Keratinocyte (primary cell): ENCODE measurements at regions not wholly inside any gene's neighbourhood (a gene's known extent, or its start where the extent isn't known, plus 50 kb on each side); places are given as distances from the start of the nearest gene placed in this dataset.

ENCODE experiments used
- DNase-seq: peaks from one replicate; pipeline ENCODE4 v3.0.0-alpha.2; 2011; ENCODE audit warnings: low read depth, missing footprints, low spot score
- FAIRE-seq: peaks from 2 replicates; lab custom pipeline; 2011; peaks lifted over from hg19 to GRCh38; lab: Jason Lieb, UNC
- H2AFZ ChIP-seq: 2 replicates; pipeline ENCODE4 v1.6.0; 2012; ENCODE audit warnings: low read length, control low read depth, inconsistent platforms; ENCODE audit not compliant: control insufficient read depth
- H3K27ac ChIP-seq: 2 replicates; pipeline ENCODE4 v1.5.1; 2011; ENCODE audit warnings: low read length; ENCODE audit not compliant: control insufficient read depth, insufficient read depth
- H3K27me3 ChIP-seq: 3 replicates; pipeline ENCODE4 v1.6.0; 2011; ENCODE audit warnings: low read length; ENCODE audit not compliant: control insufficient read depth, insufficient read depth; ENCODE audit errors: extremely low read depth
- H3K36me3 ChIP-seq, 2 experiments: 2 replicates in 1 of 2; 3 replicates in 1 of 2; pipeline ENCODE4 v1.5.1; 2011; ENCODE audit warnings: low read length in 2 of 2, mild to moderate bottlenecking in 1 of 2; ENCODE audit not compliant: control insufficient read depth in 2 of 2, insufficient read depth in 2 of 2; ENCODE audit errors: extremely low read depth in 1 of 2
- H3K4me1 ChIP-seq: 3 replicates; pipeline ENCODE4 v1.5.1; 2011; ENCODE audit warnings: low read length; ENCODE audit not compliant: control insufficient read depth, insufficient read depth; ENCODE audit errors: extremely low read depth
- H3K4me2 ChIP-seq: 3 replicates; pipeline ENCODE4 v1.6.0; 2011; ENCODE audit warnings: low read depth, low read length; ENCODE audit not compliant: control insufficient read depth, insufficient read depth; ENCODE audit errors: extremely low read depth
- H3K4me3 ChIP-seq, 3 experiments: fragments of 200-600 bp in 1 of 3; sonication (generic) in 1 of 3; 2 replicates in 2 of 3; 3 replicates in 1 of 3; pipeline ENCODE4 v1.5.1; 2011 to 2016; ENCODE audit warnings: low read length in 3 of 3, mild to moderate bottlenecking in 3 of 3, control low read depth in 2 of 3, inconsistent platforms in 1 of 3, low read depth in 1 of 3, mixed read lengths in 1 of 3, mixed run types in 1 of 3, moderate library complexity in 1 of 3; ENCODE audit not compliant: control insufficient read depth in 2 of 3, insufficient read depth in 2 of 3; ENCODE audit errors: extremely low read depth in 1 of 3
- H3K79me2 ChIP-seq: 2 replicates; pipeline ENCODE4 v1.6.0; 2012; ENCODE audit warnings: low read length; ENCODE audit not compliant: control insufficient read depth, insufficient read depth
- H3K9ac ChIP-seq: 3 replicates; pipeline ENCODE4 v1.6.0; 2011; ENCODE audit warnings: low read length; ENCODE audit not compliant: control insufficient read depth, insufficient read depth; ENCODE audit errors: extremely low read depth
- H3K9me1 ChIP-seq: 3 replicates; pipeline ENCODE4 v1.6.0; 2011; ENCODE audit warnings: low read length; ENCODE audit not compliant: control insufficient read depth, insufficient read depth; ENCODE audit errors: extremely low read depth
- H3K9me3 ChIP-seq: 2 replicates; pipeline ENCODE4 v1.5.1; 2012; ENCODE audit warnings: low read depth, low read length; ENCODE audit not compliant: control insufficient read depth
- H4K20me1 ChIP-seq: 3 replicates; pipeline ENCODE4 v1.6.0; 2011; ENCODE audit warnings: low read length; ENCODE audit not compliant: control insufficient read depth, insufficient read depth; ENCODE audit errors: extremely low read depth
- CTCF ChIP-seq, 3 experiments: IDR thresholded peaks in 1 of 3; conservative IDR thresholded peaks in 1 of 3; optimal IDR thresholded peaks in 1 of 3; 2 replicates in 2 of 3; 3 replicates in 1 of 3; pipeline versions ENCODE3 to v1.5.1; 2011; ENCODE audit warnings: low read length in 3 of 3, mild to moderate bottlenecking in 3 of 3, moderate library complexity in 2 of 3, control low read depth in 1 of 3, inconsistent platforms in 1 of 3; ENCODE audit not compliant: insufficient read depth in 2 of 3; ENCODE audit errors: extremely low read depth in 1 of 3
- EZH2 ChIP-seq: IDR thresholded peaks from one replicate; pipeline ENCODE4 v1.6.1; 2012; ENCODE audit warnings: inconsistent platforms, mild to moderate bottlenecking, low read length, moderate library complexity
- dilution Hi-C: fragments of 300-500 bp; cut with MboI; formaldehyde crosslinking; loops from one replicate; pipeline ENCODE4 v1.7.0; 2020; ENCODE audit warnings: low sequenced_read_pairs; ENCODE audit not compliant: extremely low pct_ligation_motif_present

- DNase-seq (no peak), FAIRE-seq (no peak)
- no peaks in the 10 kb centered on the region for H3K9me3 ChIP-seq
- no peaks in the 10 kb centered on the region for H3K4me1 ChIP-seq
- no peaks in the 10 kb centered on the region for H3K9me1 ChIP-seq
- no peak overlapping the region for H3K4me3 ChIP-seq
- H3K9ac ChIP-seq = no peak overlapping the region
- no peak for TF ChIP-seq EZH2
- TF ChIP-seq CTCF (optimal IDR thresholded peaks at IDR 0.05 in 1 of 3, IDR thresholded peaks at IDR 0.05 in 1 of 3, conservative IDR thresholded peaks at IDR 0.05 in 1 of 3; ENCODE audit: extremely low read depth in 1 of 3, insufficient read depth in 2 of 3, low read length in 3 of 3) = no peak
- dilution Hi-C loops = no loop called here
- no peak overlapping the region for H2AFZ ChIP-seq
- H3K27ac ChIP-seq = no peak overlapping the region
- H3K79me2 ChIP-seq = no peaks in the 10 kb centered on the region
- H4K20me1 ChIP-seq = no peaks in the 10 kb centered on the region
- no peak overlapping the region for H3K4me2 ChIP-seq
- no peaks in the 10 kb centered on the region for H3K36me3 ChIP-seq
- H3K27me3 ChIP-seq = no peaks in the 10 kb centered on the region
Measured at GRCh38 chr11:20293992-20294391, 69.5 kb upstream of the HTATIP2 start.

GRCh38 chr11:20293531-20293930 lies 70.0 kb upstream of the HTATIP2 start:
- no peaks in the 10 kb centered on the region for H3K36me3 ChIP-seq
- H3K79me2 ChIP-seq = no peaks in the 10 kb centered on the region
- no peak overlapping the region for H3K4me2 ChIP-seq
- H2AFZ ChIP-seq = no peak overlapping the region
- H3K9me3 ChIP-seq = no peaks in the 10 kb centered on the region
- dilution Hi-C loops = no loop called here
- DNase-seq (no peak), FAIRE-seq (no peak)
- no peak overlapping the region for H3K4me3 ChIP-seq
- no peaks in the 10 kb centered on the region for H3K4me1 ChIP-seq
- no peaks in the 10 kb centered on the region for H3K27me3 ChIP-seq
- H3K27ac ChIP-seq = no peak overlapping the region
- no peak overlapping the region for H3K9ac ChIP-seq
- no peak for TF ChIP-seq EZH2
- TF ChIP-seq CTCF (optimal IDR thresholded peaks at IDR 0.05 in 1 of 3, IDR thresholded peaks at IDR 0.05 in 1 of 3, conservative IDR thresholded peaks at IDR 0.05 in 1 of 3; ENCODE audit: extremely low read depth in 1 of 3, insufficient read depth in 2 of 3, low read length in 3 of 3) = no peak
- no peaks in the 10 kb centered on the region for H4K20me1 ChIP-seq
- no peaks in the 10 kb centered on the region for H3K9me1 ChIP-seq
